Middle frontal gyrus (tissue), 1 donor: ENCODE measurements at regions not wholly inside any gene's neighbourhood (a gene's known extent, or its start where the extent isn't known, plus 50 kb on each side); places are given as distances from the start of the nearest gene placed in this dataset.
"Not testable (repeated sequence)": the region's sequence is repeated elsewhere in the genome, so short reads cannot be mapped to it uniquely, and the experiment has no call there.

ENCODE experiments used
- DNase-seq: peaks from one replicate; pipeline ENCODE4 v3.0.0-alpha.2; 2015; ENCODE audit warnings: low spot score; ENCODE audit errors: extremely low spot score

- no peak for DNase-seq
These were observed 126.7 kb upstream of the GMNC start for GRCh38 chr3:190989218-190989617.

- no peak for DNase-seq
These were observed 125.6 kb upstream of the GMNC start for GRCh38 chr3:190988102-190988501.

- DNase-seq, result no peak
These were observed 122.2 kb upstream of the GMNC start for GRCh38 chr3:190984502-190985244.

- DNase-seq, result no peak
These were observed 121.4 kb upstream of the GMNC start for GRCh38 chr3:190983875-190984274.

DNA sequence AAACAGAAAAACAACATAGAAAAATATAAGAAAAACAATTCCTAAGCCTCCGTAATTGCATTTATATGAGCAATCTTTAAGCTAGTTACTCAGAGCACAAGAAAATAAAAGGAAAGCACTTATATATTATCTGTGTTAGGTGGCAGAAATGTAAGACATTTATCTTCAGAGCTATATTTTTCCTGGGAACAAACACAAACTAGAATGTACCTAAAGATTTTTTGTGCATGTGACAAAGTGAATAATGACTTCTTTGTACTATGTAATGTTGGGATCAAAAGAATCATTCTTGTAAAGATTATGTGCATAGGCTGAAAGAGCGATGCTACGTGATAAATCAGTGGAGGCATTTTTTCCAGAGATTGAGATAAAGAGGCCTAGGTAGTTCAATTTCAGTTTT is 111.3 kb upstream of the GMNC start:
- DNase-seq, result no peak

- DNase-seq, result no peak
These were observed 110.4 kb upstream of the GMNC start for GRCh38 chr3:190972840-190973270.

DNA sequence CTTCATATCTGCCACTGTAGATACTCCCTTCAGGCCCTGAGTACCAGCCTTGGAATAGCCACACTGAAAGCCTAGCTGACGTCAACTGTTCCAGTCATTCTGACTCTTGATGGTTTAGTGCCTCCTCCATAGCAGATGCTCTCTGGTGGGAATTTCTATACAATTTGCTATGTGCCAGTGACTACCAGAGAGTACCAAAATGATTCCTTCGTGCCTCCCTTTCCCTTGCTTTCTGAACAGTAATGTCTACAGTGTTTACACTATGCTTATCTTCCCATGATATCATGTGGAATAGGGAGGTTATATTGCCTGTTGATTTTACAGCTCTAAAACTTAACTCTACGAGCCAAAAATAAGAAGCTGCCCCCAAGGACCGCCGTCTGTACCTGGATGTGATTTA is 109.7 kb upstream of the GMNC start:
- DNase-seq, result no peak

DNA sequence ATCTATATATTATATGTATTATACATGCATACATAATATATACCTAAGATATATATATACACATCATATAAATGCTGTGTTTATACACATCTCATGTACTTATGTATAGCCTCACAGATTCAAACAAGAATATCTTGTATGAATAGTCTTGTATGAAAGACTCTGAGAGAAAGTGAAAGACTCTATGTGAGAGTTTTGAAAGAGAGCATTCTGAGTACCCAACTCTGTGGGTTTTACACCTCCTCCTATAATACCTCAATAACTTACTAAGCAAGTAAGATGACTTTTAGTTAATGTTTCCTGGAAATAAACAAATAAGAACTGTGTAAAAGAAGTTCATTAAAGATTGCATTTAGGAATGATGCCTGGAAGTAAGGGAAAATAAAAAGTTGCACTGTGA is 108.1 kb upstream of the GMNC start:
- DNase-seq, result no peak

- no peak for DNase-seq
These were observed 106.1 kb upstream of the GMNC start for GRCh38 chr3:190968616-190969015.

DNA sequence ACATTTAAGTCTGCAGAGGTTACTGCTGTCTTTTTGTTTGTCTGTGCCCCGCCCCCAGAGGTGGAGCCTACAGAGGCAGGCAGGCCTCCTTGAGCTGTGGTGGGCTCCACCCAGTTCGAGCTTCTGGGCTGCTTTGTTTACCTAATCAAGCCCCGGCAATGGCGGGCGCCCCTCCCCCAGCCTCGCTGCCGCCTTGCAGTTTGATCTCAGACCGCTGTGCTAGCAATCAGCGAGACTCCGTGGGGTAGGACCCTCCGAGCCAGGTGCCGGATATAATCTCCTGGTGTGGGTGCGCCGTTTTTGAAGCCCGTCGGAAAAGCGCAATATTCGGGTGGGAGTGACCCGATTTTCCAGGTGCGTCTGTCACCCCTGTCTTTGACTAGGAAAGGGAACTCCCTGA is 102.4 kb upstream of the GMNC start:
- DNase-seq, result not testable (repeated sequence)

DNA sequence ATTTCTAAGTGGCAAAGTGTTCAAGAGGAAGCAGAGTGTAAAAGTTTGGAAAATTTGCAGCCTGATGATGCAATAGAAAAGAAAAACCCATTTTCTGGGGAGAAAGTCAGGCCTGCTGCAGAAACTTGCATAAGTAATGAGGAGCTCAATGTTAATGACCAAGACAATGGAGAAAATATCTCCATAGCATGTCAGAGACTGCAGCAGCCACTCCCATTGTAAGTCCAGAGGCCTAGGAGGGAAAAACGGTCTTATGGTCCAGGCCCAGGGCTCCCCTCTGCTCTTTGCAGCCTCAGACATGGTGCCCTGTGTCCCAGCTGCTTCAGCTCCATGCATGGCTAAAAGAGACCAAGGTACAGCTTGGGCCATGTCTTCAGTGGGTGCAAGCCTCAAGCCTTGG is 96.6 kb upstream of the GMNC start:
- DNase-seq, result no peak

DNA sequence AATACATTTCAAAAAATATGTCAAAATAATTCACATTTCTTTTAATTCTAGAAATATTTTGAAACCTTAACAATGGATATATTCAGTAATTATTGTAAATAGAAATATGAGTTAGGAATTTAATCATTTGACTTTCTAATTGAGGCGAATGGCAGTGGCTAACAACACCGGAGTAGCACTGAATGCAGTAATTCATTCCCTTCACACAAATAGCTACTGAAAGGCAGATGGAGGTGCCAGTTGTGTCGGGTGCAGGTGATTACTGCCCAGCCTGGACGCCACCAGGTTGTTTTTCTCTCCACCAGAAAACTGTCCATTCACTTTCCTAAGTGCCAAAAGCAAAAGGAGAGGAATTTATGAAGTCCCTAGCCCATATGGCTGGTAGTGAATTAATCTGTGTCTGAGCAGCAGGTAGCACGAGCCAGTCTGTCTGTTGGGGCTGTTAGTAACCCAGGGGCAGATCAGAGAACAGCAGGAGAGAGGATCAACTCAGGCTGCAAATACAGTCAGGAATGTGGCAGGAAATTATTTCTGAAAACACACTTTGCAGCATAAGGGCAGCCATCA is 79.3 kb upstream of the GMNC start:
- DNase-seq, result no peak

- DNase-seq, result not testable (repeated sequence)
These were observed 72.1 kb upstream of the GMNC start for GRCh38 chr3:190934616-190935015.

DNA sequence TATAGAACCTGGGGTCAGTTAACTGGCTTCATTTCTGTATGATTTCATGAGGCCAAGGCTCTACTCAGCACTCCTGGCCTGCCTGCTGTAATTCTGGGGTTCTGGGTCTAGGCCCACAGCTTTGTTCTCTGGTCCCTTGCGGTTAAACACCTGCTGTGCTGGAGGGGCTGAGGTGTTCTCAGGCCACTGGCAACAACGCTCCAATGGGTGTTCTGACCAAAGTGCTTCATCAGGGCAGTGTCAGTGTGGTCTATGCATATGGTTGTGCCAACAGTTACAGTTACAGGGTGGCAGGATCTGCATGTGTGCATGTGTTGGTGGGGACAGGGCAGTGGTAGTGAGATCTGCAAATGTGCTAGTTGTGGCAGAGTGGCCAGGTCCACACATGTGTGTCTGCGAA is 64.1 kb upstream of the GMNC start:
- no peak for DNase-seq

DNA sequence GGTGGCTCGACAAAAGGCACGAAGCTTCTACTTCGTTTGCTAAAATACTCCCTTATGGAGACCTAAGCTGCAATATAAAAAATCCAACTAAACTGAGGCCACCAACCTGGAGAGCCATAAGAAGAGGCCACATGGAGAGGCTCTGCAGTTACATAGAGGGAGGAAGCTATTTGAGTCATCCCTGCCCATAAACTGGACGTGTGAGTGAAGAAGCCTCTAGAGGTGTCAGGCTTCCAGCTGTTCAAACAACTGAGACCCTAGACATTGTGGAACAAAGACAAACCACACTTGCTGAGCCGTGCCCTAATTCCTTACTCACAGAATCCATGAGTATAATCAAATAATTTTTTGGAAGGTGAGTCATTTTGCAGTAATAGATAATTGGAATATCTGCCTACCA is 50.2 kb upstream of the GMNC start:
- DNase-seq, result no peak
